Aorta (tissue), 5 donors: ENCODE measurements at regions not wholly inside any gene's neighbourhood (a gene's known extent, or its start where the extent isn't known, plus 50 kb on each side); places are given as distances from the start of the nearest gene placed in this dataset.
A peak's percentile ranks its signal among the peaks of the same experiment; 100 is the strongest.

Source experiments
- ATAC-seq: fragments of 200-7000 bp; cut with Tn5 transposase; one replicate; pipeline ENCODE4 v1.9.1; 2022; ENCODE audit warnings: moderate library complexity; ENCODE audit not compliant: low FRiP score
- DNase-seq, 2 donors: peaks; one replicate each; pipeline ENCODE4 v3.0.0-alpha.2; 2020
- H3K27ac ChIP-seq, 2 donors: one replicate each; pipeline ENCODE4 v1.5.1; 2013; ENCODE audit warnings: low read length in 2 of 2, mild to moderate bottlenecking in 2 of 2, moderate library complexity in 2 of 2, control low read depth in 1 of 2, inconsistent platforms in 1 of 2, low read depth in 1 of 2
- H3K27me3 ChIP-seq, 2 donors: one replicate each; pipeline ENCODE4 v1.6.1; 2013; ENCODE audit warnings: control low read depth in 1 of 2, low read length in 1 of 2, mild to moderate bottlenecking in 1 of 2, moderate library complexity in 1 of 2; ENCODE audit not compliant: insufficient read depth in 2 of 2, control insufficient read depth in 1 of 2
- H3K36me3 ChIP-seq, 2 donors: one replicate each; pipeline ENCODE4 v1.6.1; 2013; ENCODE audit warnings: control low read depth in 1 of 2, low read length in 1 of 2, mild to moderate bottlenecking in 1 of 2; ENCODE audit not compliant: insufficient read depth in 2 of 2, control insufficient read depth in 1 of 2
- H3K4me1 ChIP-seq, 2 donors: one replicate each; pipeline ENCODE4 v1.6.1; 2013; ENCODE audit warnings: low read length in 2 of 2, control low read depth in 1 of 2, mild to moderate bottlenecking in 1 of 2, moderate library complexity in 1 of 2; ENCODE audit not compliant: insufficient read depth in 2 of 2, control insufficient read depth in 1 of 2
- H3K4me3 ChIP-seq, 2 donors: one replicate each; pipeline ENCODE4 v1.5.1; 2013; ENCODE audit warnings: low read length in 2 of 2, control low read depth in 1 of 2, mild to moderate bottlenecking in 1 of 2
- H3K9me3 ChIP-seq: one replicate; pipeline ENCODE4 v1.6.1; 2013; ENCODE audit warnings: mild to moderate bottlenecking, low read length; ENCODE audit not compliant: control insufficient read depth
- WGBS, 2 donors: extraction: QIAGEN DNeasy Blood & Tissue Kit; methylation state at CpG; one replicate each; pipeline ENCODE4 v1.1.7; 2013; 5-methylcytosine and 5-hydroxymethylcytosine counted together
- intact Hi-C, 2 donors: fragments of 100-400 bp; cut with DNase I; formaldehyde crosslinking; loops; one replicate each; pipeline versions ENCODE4 v1.14.2 to v1.15.0; 2022
- donor health status: healthy with polysubstance abuse.
- donor health status: Bipolar disorder and iron deficiency.
- donor health status: DM: no; HTN: no; CAD: no.
- donor health status: DM: no; HTN: no; CAD: no.
- donor health status: DM: yes; HTN: yes; CAD: no.

DNA sequence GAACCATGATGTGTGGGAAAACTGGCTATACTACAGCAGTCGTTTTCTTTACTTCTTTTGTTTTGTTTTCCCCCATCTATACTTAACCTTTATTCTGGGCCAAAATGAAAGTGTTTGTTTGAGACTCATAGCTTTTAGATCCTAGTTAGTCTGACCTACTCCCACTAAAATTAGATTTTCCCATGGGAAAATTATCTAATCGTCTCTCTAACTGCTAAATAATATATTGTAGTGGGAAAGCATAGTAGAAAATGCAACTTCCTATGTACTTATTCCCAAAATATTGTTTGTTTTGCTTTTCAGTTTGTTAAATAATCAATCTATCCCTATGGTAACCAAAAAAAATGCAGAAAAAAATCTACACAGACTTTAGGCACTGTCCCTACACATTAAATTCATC lies 96.6 kb downstream of the NOC3L start:
- Histone ChIP-seq H3K36me3 (peaks cover 3 to 4% of the 10 kb centered on the region in 2 donors), H3K27me3 (no peaks in the 10 kb centered on the region), H3K27ac (no peak overlapping the region), H3K4me1 (no peaks in the 10 kb centered on the region), H3K4me3 (no peak overlapping the region), H3K9me3 (no peaks in the 10 kb centered on the region)
- ATAC-seq (no peak), DNase-seq (no peak)
- 3 to 6% methylated on average over 2 of the region's 2 CpGs for WGBS, 2 donors
- intact Hi-C loops, result no loop called here

- no peak overlapping the region for H3K27ac ChIP-seq
- no peak overlapping the region for H3K4me3 ChIP-seq
- intact Hi-C loops, result no loop called here
- H3K36me3 ChIP-seq, result peaks cover 4% of the 10 kb centered on the region in 2 donors
- DNase-seq (no peak), ATAC-seq (no peak)
- H3K9me3 ChIP-seq, result no peaks in the 10 kb centered on the region
- H3K27me3 ChIP-seq, result no peaks in the 10 kb centered on the region
- 91 to 95% methylated on average over 6 of the region's 6 CpGs for WGBS, 2 donors
- H3K4me1 ChIP-seq, result no peaks in the 10 kb centered on the region
These were observed 94.1 kb downstream of the NOC3L start for GRCh38 chr10:94268652-94269051.

GRCh38 chr10:94274142-94274787 lies 88.5 kb downstream of the NOC3L start:
- no peaks in the 10 kb centered on the region for H3K9me3 ChIP-seq
- WGBS, 2 donors, result 54 to 60% methylated on average over 6 of the region's 6 CpGs
- H3K4me3 ChIP-seq, result no peak overlapping the region
- no peaks in the 10 kb centered on the region for H3K27me3 ChIP-seq
- DNase-seq (peak in 1 of 2 donors; percentile 67), ATAC-seq (peak; percentile 81)
- peaks cover 0 to 4% of the 10 kb centered on the region in 2 donors for H3K4me1 ChIP-seq
- intact Hi-C loops, result no loop called here
- peaks cover 2 to 5% of the 10 kb centered on the region in 2 donors for H3K36me3 ChIP-seq
- H3K27ac ChIP-seq, result peak overlapping the region in 1 of 2 donors; percentile 67

DNA sequence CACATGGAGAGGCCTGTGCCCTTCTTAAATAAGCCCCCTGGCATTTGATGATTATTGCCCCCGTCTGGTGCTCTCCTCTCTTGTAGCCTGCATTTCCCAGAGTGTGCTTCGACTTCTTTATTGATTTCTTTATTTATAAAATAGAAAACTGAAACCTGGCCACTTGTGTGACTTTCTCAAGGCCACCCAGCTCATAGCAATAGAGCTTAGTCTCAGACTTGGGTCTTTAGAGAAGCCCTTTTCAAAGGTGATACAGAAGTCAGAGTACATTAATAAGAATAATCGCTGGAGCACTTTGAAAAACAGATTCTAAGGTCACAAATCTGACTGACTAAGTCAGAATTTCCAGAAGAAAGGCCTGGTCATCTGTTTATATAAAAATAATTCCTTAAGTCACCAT lies 86.6 kb downstream of the NOC3L start:
- intact Hi-C loops, result loop anchor here in 1 of 2 donors (5.0 kb wide), 1 partner anchor 46 kb away; no protein-coding TSS in a partner anchor
- ATAC-seq, result no peak
- WGBS, 2 donors, result 70 to 81% methylated on average over 3 of the region's 3 CpGs
- H3K9me3 ChIP-seq, result no peaks in the 10 kb centered on the region
- peaks cover 0 to 3% of the 10 kb centered on the region in 2 donors for H3K36me3 ChIP-seq
- H3K27me3 ChIP-seq, result no peaks in the 10 kb centered on the region
- DNase-seq, result no peak
- no peak overlapping the region for H3K4me3 ChIP-seq
- peaks cover 0 to 4% of the 10 kb centered on the region in 2 donors for H3K4me1 ChIP-seq
- no peak overlapping the region for H3K27ac ChIP-seq

- WGBS, 2 donors, result 87 to 91% methylated on average over 6 of the region's 6 CpGs
- Histone ChIP-seq H3K9me3 (no peaks in the 10 kb centered on the region), H3K27me3 (no peaks in the 10 kb centered on the region), H3K4me3 (no peak overlapping the region), H3K36me3 (peaks cover 0 to 5% of the 10 kb centered on the region in 2 donors), H3K4me1 (peaks cover 0 to 4% of the 10 kb centered on the region in 2 donors), H3K27ac (no peak overlapping the region)
- intact Hi-C loops, result loop anchor here in 1 of 2 donors (5.0 kb wide), 1 partner anchor 45 kb away; no protein-coding TSS in a partner anchor
- no peak for DNase-seq
- ATAC-seq, result no peak
These were observed 85.3 kb downstream of the NOC3L start for GRCh38 chr10:94277450-94277849.

DNA sequence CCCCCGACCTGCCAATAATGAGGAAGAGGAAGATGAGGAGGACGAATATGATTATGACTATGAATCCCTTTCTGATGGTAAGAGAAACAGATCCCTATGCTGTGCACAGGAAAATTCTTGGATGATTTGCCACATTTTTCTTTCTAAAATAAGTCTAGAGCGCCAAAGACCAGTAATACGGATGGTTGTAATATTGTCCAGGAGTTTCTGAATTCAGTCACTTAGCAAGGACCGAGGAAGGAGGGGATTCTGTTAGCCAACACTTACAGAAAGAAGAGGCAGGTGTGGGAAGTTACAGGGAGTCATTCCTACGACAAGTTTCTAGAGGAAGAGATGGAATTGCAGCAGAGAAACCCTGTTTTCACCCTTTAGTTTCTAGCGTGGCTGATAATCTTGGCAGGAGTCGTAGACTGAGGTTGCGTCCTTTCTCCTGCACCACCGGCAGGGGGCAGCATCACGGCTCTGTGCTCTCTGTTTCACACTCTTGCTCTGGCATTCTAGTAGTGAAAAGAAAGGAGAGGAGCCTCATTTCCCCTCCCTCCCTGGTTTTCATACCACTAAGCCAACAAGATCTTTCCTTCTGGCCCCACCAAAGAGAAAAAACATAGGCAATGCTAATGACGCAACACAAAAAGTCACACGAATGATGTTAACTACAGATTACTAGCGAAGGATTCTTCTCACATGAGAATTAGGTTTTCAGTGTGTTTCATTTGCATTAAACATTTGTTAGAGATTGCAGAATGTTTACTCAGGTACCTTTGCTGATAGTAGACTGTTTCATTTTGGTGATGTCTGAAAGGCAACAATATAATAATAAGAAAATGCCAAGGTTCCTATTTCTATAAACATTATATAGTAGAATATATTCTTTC lies 82.7 kb downstream of the NOC3L start:
- ATAC-seq, result peak; percentile 85
- Histone ChIP-seq H3K4me3 (no peak overlapping the region), H3K9me3 (no peaks in the 10 kb centered on the region), H3K4me1 (no peaks in the 10 kb centered on the region), H3K27ac (no peak overlapping the region), H3K36me3 (peaks cover 5 to 11% of the 10 kb centered on the region in 2 donors), H3K27me3 (no peaks in the 10 kb centered on the region)
- DNase-seq, result peak; percentile 71 to 85
- 56 to 57% methylated on average over 14 of the region's 14 CpGs for WGBS, 2 donors
- intact Hi-C loops, result loop anchor here in 1 of 2 donors (5.0 kb wide), 1 partner anchor 42 kb away; no protein-coding TSS in a partner anchor

- no peak for DNase-seq
- intact Hi-C loops, result no loop called here
- 95 to 97% methylated on average over 5 of the region's 5 CpGs for WGBS, 2 donors
- no peaks in the 10 kb centered on the region for H3K27me3 ChIP-seq
- H3K36me3 ChIP-seq, result peaks cover 5 to 11% of the 10 kb centered on the region in 2 donors
- H3K4me1 ChIP-seq, result no peaks in the 10 kb centered on the region
- ATAC-seq, result no peak
- H3K9me3 ChIP-seq, result no peaks in the 10 kb centered on the region
- no peak overlapping the region for H3K27ac ChIP-seq
- no peak overlapping the region for H3K4me3 ChIP-seq
These were observed 81.1 kb downstream of the NOC3L start for GRCh38 chr10:94281654-94282053.

GRCh38 chr10:94282369-94282768 lies 80.4 kb downstream of the NOC3L start:
- Histone ChIP-seq H3K9me3 (no peaks in the 10 kb centered on the region), H3K36me3 (peaks cover 5 to 11% of the 10 kb centered on the region in 2 donors), H3K4me3 (no peak overlapping the region), H3K27ac (no peak overlapping the region), H3K27me3 (no peaks in the 10 kb centered on the region), H3K4me1 (no peaks in the 10 kb centered on the region)
- WGBS, 2 donors, result 75 to 78% methylated on average over 2 of the region's 2 CpGs
- intact Hi-C loops, result no loop called here
- ATAC-seq, result no peak
- no peak for DNase-seq
